ENCODE measurements at regions not wholly inside any gene's neighbourhood (a gene's known extent, or its start where the extent isn't known, plus 50 kb on each side); places are given as distances from the start of the nearest gene placed in this dataset.
"Not testable (repeated sequence)": the region's sequence is repeated elsewhere in the genome, so short reads cannot be mapped to it uniquely, and the experiment has no call there.

DNA sequence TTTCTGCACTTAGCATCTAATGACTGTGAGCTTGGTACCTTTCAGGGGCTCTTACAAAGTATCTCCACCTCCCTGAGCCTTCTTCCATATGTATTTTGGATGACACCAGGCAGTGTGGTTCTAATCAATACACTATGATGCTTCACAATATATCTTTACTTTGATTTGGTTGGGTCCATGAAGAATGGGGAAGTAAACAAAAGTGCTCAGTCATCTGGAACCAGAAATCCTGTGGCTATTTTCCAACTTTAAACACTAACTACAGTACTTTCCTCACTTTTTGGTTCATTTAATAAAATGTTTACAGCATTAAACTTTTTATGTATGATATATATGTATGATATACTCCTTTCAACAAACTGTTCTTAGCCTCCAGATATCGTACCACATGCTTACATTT, 216.4 kb upstream of the AFF2 start:
- H3K4me3 ChIP-seq, result no peak overlapping the region
- TF ChIP-seq POLR2A (IDR thresholded peaks at IDR 0.05), result no peak
- no peak for TF ChIP-seq EP300 (IDR thresholded peaks at IDR 0.05)
- TF ChIP-seq, protein P1, sequence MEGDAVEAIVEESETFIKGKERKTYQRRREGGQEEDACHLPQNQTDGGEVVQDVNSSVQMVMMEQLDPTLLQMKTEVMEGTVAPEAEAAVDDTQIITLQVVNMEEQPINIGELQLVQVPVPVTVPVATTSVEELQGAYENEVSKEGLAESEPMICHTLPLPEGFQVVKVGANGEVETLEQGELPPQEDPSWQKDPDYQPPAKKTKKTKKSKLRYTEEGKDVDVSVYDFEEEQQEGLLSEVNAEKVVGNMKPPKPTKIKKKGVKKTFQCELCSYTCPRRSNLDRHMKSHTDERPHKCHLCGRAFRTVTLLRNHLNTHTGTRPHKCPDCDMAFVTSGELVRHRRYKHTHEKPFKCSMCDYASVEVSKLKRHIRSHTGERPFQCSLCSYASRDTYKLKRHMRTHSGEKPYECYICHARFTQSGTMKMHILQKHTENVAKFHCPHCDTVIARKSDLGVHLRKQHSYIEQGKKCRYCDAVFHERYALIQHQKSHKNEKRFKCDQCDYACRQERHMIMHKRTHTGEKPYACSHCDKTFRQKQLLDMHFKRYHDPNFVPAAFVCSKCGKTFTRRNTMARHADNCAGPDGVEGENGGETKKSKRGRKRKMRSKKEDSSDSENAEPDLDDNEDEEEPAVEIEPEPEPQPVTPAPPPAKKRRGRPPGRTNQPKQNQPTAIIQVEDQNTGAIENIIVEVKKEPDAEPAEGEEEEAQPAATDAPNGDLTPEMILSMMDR (IDR thresholded peaks at IDR 0.05), result no peak
- WGBS, 2 donors, result 64 to 92% methylated on average over 1 of the region's 1 CpG
- H3K36me3 ChIP-seq, result no peaks in the 10 kb centered on the region
- no peaks in the 10 kb centered on the region for H3K9me3 ChIP-seq
- H3K27ac ChIP-seq, result no peak overlapping the region
- DNase-seq (no peak), ATAC-seq (ENCODE audit: low FRiP score in 2 of 2) (no peak)
- H3K27me3 ChIP-seq, result no peaks in the 10 kb centered on the region
- no peaks in the 10 kb centered on the region for H3K4me1 ChIP-seq

DNA sequence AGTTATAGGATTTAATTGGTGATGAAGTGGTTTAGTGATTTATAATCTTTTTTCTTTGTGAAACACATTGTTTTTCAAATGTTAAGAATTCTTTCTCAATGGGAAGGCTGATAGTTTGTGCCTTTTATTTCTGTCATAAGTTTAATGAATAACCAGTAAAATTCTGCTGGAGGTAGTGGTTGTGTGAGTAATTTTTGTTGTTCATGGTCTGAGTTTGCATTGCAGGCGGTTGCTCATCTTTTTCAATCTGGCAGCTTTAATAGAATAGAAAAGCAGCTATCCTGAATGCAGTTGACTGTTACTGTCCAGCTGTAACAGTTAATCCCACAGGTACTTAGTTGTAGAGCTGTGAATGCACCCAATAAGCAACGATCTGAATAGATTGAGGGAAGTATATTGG, 215.6 kb upstream of the AFF2 start:
- Histone ChIP-seq H3K27me3 (no peaks in the 10 kb centered on the region), H3K9me3 (no peaks in the 10 kb centered on the region), H3K36me3 (no peaks in the 10 kb centered on the region), H3K27ac (no peak overlapping the region), H3K4me3 (no peak overlapping the region), H3K4me1 (no peaks in the 10 kb centered on the region)
- TF ChIP-seq, protein P1 (IDR thresholded peaks at IDR 0.05), result no peak
- no peak for TF ChIP-seq EP300 (IDR thresholded peaks at IDR 0.05)
- TF ChIP-seq POLR2A (IDR thresholded peaks at IDR 0.05), result no peak
- no peak for TF ChIP-seq POLR2AphosphoS5 (IDR thresholded peaks at IDR 0.05)
- ATAC-seq (ENCODE audit: low FRiP score in 2 of 2), result no peak
- WGBS, 2 donors, result 71 to 86% methylated on average over 2 of the region's 2 CpGs
- no peak for DNase-seq

DNA sequence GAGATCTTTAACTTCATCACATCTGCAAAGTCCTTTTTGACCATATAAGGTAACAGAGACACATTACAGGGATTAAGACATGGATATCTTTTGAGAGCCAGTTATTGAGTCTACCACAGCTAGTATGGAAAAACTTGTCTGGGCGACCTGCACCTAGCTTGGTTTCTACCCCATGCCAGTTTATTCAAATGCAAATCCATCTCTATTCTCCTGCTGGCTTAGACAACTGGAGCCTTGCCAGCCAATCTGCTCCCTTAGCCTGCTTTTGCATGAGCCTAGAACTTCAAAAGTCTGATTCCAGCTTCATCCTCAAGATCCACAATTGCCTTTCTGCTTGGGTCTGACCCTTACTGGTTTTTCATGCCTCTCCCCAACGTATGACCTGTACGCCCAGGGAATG, 212.0 kb upstream of the AFF2 start:
- no peak overlapping the region for H3K27ac ChIP-seq
- ATAC-seq (ENCODE audit: low FRiP score in 2 of 2) (no peak), DNase-seq (no peak)
- TF ChIP-seq EP300 (IDR thresholded peaks at IDR 0.05), result no peak
- H3K4me3 ChIP-seq, result no peak overlapping the region
- no peaks in the 10 kb centered on the region for H3K27me3 ChIP-seq
- 79 to 96% methylated on average over 3 of the region's 3 CpGs for WGBS, 2 donors
- no peaks in the 10 kb centered on the region for H3K36me3 ChIP-seq
- H3K4me1 ChIP-seq, result no peaks in the 10 kb centered on the region
- no peaks in the 10 kb centered on the region for H3K9me3 ChIP-seq

DNA sequence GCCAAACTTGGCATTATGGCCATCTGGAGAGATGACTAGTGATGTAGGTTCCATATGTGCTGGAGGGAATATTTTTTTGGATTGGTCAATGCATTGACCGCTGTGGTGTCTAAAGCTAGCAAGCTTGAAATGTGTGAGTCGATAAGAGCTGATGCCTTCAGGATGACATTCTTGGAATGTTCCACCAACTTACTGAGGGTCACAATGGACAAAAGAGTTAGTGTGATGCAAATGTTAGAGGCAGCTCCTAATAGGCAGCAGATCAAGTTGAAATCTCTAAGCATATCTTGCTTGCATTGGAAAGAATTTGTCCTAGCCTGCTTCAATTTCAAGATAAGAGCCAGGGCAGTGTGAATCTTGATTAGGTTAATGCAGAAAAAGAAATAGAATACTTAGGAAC, 210.4 kb upstream of the AFF2 start:
- Histone ChIP-seq H3K27me3 (no peaks in the 10 kb centered on the region), H3K27ac (no peak overlapping the region), H3K4me1 (no peaks in the 10 kb centered on the region), H3K4me3 (no peak overlapping the region), H3K36me3 (no peaks in the 10 kb centered on the region), H3K9me3 (no peaks in the 10 kb centered on the region)
- no peak for DNase-seq
- TF ChIP-seq POLR2AphosphoS5 (IDR thresholded peaks at IDR 0.05) (no peak), POLR2A (IDR thresholded peaks at IDR 0.05) (no peak), EP300 (IDR thresholded peaks at IDR 0.05) (no peak)
- TF ChIP-seq, protein P1 (IDR thresholded peaks at IDR 0.05), result no peak
- ATAC-seq (ENCODE audit: low FRiP score in 2 of 2), result no peak
- 83 to 94% methylated on average over 2 of the region's 2 CpGs for WGBS, 2 donors

DNA sequence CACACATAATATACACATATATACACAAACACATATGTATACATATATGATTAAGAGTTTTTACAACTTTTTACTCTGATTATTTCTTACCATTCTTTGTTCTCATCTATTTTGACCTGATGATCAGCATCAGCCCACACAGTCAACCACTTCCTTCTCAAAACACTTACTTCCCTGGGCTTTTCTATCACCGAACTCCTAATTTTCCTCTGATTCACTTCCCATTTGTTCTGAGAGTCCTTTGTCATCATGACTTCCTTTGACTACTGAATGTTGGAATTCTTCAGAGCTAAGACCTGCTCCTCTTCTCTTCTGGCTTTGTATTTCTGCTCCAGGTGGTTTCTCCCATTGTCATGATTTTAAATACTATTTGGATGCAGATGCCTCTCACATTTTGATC, 209.5 kb upstream of the AFF2 start:
- no peaks in the 10 kb centered on the region for H3K36me3 ChIP-seq
- no peaks in the 10 kb centered on the region for H3K27me3 ChIP-seq
- no peaks in the 10 kb centered on the region for H3K9me3 ChIP-seq
- no peak for TF ChIP-seq EP300 (IDR thresholded peaks at IDR 0.05)
- H3K4me3 ChIP-seq, result no peak overlapping the region
- WGBS, 2 donors, result 48 to 60% methylated on average over 1 of the region's 1 CpG
- DNase-seq (no peak), ATAC-seq (ENCODE audit: low FRiP score in 2 of 2) (no peak)
- no peak overlapping the region for H3K27ac ChIP-seq
- no peaks in the 10 kb centered on the region for H3K4me1 ChIP-seq

DNA sequence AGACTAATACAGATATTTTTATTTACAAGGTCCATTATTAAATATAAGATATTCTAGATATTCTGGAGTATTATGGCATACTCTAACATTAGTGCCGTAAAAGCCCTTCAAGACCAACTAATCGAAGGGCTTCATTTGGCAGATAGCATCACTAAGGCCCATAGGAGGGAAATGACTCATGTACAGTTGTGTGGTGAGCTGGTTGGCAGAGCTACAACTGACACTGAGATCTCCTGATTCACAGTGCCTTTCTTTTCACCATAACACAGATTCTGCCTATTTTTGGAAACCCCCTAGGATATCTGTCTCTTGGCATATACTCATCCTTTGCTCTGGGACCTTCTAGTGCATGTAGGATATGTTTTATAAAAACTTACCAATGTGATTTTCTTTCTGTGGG, 201.7 kb upstream of the AFF2 start:
- Histone ChIP-seq H3K9me3 (no peaks in the 10 kb centered on the region), H3K4me1 (no peaks in the 10 kb centered on the region), H3K27me3 (no peaks in the 10 kb centered on the region), H3K4me3 (no peak overlapping the region), H3K36me3 (no peaks in the 10 kb centered on the region), H3K27ac (no peak overlapping the region)
- no peak for ATAC-seq (ENCODE audit: low FRiP score in 2 of 2)
- TF ChIP-seq EP300 (IDR thresholded peaks at IDR 0.05), result no peak
- TF ChIP-seq, protein P1 (IDR thresholded peaks at IDR 0.05), result no peak
- TF ChIP-seq POLR2A (IDR thresholded peaks at IDR 0.05), result no peak
- no peak for TF ChIP-seq POLR2AphosphoS5 (IDR thresholded peaks at IDR 0.05)
- no peak for DNase-seq
- WGBS, 2 donors, result 84 to 93% methylated on average over 2 of the region's 2 CpGs

DNA sequence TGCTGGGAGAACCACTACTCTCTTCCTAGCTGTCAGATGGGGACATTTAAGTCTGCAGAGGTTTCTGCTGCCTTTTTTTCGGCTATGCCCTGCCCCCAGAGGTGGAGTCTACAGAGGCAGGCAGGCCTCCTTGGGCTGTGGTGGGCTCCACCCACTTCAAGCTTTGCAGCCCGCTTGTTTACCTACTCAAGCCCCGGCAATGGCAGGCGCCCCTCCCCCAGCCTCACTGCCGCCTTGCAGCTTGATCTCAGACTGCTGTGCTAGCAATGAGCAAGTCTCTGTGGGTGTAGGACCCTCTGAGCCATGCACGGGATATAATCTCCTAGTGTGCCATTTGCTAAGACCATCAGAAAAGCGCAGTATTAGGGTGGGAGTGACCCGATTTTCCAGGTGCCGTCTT, 195.2 kb upstream of the AFF2 start:
- WGBS, 2 donors, result 89% methylated on average over 8 of the region's 9 CpGs; no CpG with 5 or more reads in 1 of the 2 donors
- DNase-seq, result peak in 1 of 2 donors; percentile 1
- H3K4me1 ChIP-seq; H3K9me3 ChIP-seq; H3K27ac ChIP-seq; H3K36me3 ChIP-seq; H3K4me3 ChIP-seq; ATAC-seq (ENCODE audit: low FRiP score in 2 of 2); H3K27me3 ChIP-seq: not testable (repeated sequence)
